ENCODE measurements at regions not wholly inside any gene's neighbourhood (a gene's known extent, or its start where the extent isn't known, plus 50 kb on each side); places are given as distances from the start of the nearest gene placed in this dataset.

GRCh38 chr16:79721270-79721669 lies 120.7 kb upstream of the MAF start:
- no peak overlapping the region for H3K4me3 ChIP-seq (replicated peaks; ENCODE audit: low read depth, low read length)
- DNase-seq (ENCODE audit: extremely low read depth, low read depth): no peak
- no peak for TF ChIP-seq CTCF (IDR thresholded peaks at IDR 0.05; ENCODE audit: low read depth, low read length, missing control alignments)

- no peak overlapping the region for H3K4me3 ChIP-seq (replicated peaks; ENCODE audit: low read depth, low read length)
- TF ChIP-seq CTCF (IDR thresholded peaks at IDR 0.05; ENCODE audit: low read depth, low read length, missing control alignments): no peak
- DNase-seq (ENCODE audit: extremely low read depth, low read depth): no peak
Measured at GRCh38 chr16:79717333-79718137, 117.0 kb upstream of the MAF start.

GRCh38 chr16:79716645-79717332 lies 116.3 kb upstream of the MAF start:
- no peak for TF ChIP-seq CTCF (IDR thresholded peaks at IDR 0.05; ENCODE audit: low read depth, low read length, missing control alignments)
- no peak for DNase-seq (ENCODE audit: extremely low read depth, low read depth)
- H3K4me3 ChIP-seq (replicated peaks; ENCODE audit: low read depth, low read length): no peak overlapping the region

- DNase-seq (ENCODE audit: extremely low read depth, low read depth): no peak
- H3K4me3 ChIP-seq (replicated peaks; ENCODE audit: low read depth, low read length): no peak overlapping the region
- TF ChIP-seq CTCF (IDR thresholded peaks at IDR 0.05; ENCODE audit: low read depth, low read length, missing control alignments): no peak
Measured at GRCh38 chr16:79715061-79715460, 114.5 kb upstream of the MAF start.

- no peak for DNase-seq (ENCODE audit: extremely low read depth, low read depth)
- no peak overlapping the region for H3K4me3 ChIP-seq (replicated peaks; ENCODE audit: low read depth, low read length)
- no peak for TF ChIP-seq CTCF (IDR thresholded peaks at IDR 0.05; ENCODE audit: low read depth, low read length, missing control alignments)
Measured at GRCh38 chr16:79714440-79714839, 113.9 kb upstream of the MAF start.

GRCh38 chr16:79713609-79714309 lies 113.2 kb upstream of the MAF start:
- no peak for DNase-seq (ENCODE audit: extremely low read depth, low read depth)
- TF ChIP-seq CTCF (IDR thresholded peaks at IDR 0.05; ENCODE audit: low read depth, low read length, missing control alignments): no peak
- no peak overlapping the region for H3K4me3 ChIP-seq (replicated peaks; ENCODE audit: low read depth, low read length)
